GM12873 (cell line): ENCODE measurements at regions not wholly inside any gene's neighbourhood (a gene's known extent, or its start where the extent isn't known, plus 50 kb on each side); places are given as distances from the start of the nearest gene placed in this dataset.

ENCODE experiments used
- CTCF ChIP-seq: IDR thresholded peaks from 2 replicates; pipeline ENCODE4 v1.5.1; 2012; ENCODE audit warnings: low read depth, mild to moderate bottlenecking, moderate library complexity, low read length, control low read depth; ENCODE audit not compliant: insufficient read depth; ENCODE audit errors: missing control alignments

- TF ChIP-seq CTCF, result no peak
Observed at GRCh38 chr1:199149591-199149990, 510.8 kb downstream of the PTPRC start.

GRCh38 chr1:199150756-199151155 lies 511.9 kb downstream of the PTPRC start:
- TF ChIP-seq CTCF, result no peak

GRCh38 chr1:199151634-199152425 lies 513.0 kb downstream of the PTPRC start:
- no peak for TF ChIP-seq CTCF

- no peak for TF ChIP-seq CTCF
Observed at GRCh38 chr1:199152676-199153075, 513.8 kb downstream of the PTPRC start.

GRCh38 chr1:199155166-199156019 lies 516.6 kb downstream of the PTPRC start:
- no peak for TF ChIP-seq CTCF

GRCh38 chr1:199157494-199157893 lies 518.7 kb downstream of the PTPRC start:
- TF ChIP-seq CTCF, result no peak
